Right ventricle myocardium superior (tissue), 1 donor: ENCODE measurements at regions not wholly inside any gene's neighbourhood (a gene's known extent, or its start where the extent isn't known, plus 50 kb on each side); places are given as distances from the start of the nearest gene placed in this dataset.

Experiments used
- ATAC-seq: fragments of 200-7000 bp; cut with Tn5 transposase; one replicate; pipeline ENCODE4 v1.9.1; 2020; ENCODE audit warnings: mild to moderate bottlenecking; ENCODE audit not compliant: poor library complexity
- DNase-seq: peaks from one replicate; pipeline ENCODE4 v3.0.0-alpha.2; 2020
- intact Hi-C: fragments of 100-400 bp; cut with DNase I; formaldehyde crosslinking; loops from one replicate; pipeline ENCODE4 v1.11.2; 2022
- donor health status: DM: no; HTN: yes; CAD: no; lungs with severe emphysema.

GRCh38 chr11:130650456-130651030, 202.1 kb downstream of the ADAMTS15 start:
- intact Hi-C loops = loop anchor here (5.0 kb wide), 2 partner anchors 128 to 198 kb away; no protein-coding TSS in a partner anchor
- DNase-seq = no peak
- no peak for ATAC-seq

DNA sequence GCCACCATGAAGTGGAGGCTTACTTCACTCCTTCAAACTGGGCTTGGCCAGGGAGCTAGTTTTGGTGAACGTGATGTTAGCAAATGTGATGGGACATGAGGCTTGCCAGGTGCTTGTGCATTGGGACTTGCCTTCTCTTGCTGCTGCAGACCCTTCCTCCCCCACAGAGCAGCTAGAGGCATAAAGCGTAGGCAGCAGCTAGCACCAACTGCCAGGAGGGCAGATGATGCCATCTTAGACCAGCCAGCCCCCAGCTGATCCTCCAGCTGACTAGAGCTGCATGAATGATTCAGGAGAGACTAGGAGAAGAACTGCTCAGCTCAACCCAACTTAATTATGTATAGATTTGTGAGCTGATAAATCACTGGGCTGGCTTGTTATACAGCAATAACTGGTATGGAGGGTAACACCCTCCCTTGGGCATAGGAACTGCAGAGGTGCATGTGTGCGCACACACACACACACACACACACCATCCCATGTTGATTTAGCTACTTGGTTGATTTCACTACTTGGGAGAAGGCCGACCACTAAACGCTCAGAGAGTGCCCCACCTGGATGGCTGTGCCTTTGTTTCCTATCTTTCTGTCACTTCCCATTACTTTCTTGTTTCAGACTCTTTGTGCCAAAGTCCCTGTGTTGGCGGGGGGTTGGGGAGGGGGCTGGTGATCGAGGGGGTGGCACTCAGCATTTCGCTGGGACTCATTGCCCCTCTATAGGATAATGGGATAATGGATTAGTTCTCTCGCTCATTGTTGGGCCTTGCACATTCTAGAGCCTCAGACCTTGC, 202.8 kb downstream of the ADAMTS15 start:
- no peak for ATAC-seq
- intact Hi-C loops = loop anchor here (5.0 kb wide), 2 partner anchors 129 to 199 kb away; no protein-coding TSS in a partner anchor
- DNase-seq = no peak

DNA sequence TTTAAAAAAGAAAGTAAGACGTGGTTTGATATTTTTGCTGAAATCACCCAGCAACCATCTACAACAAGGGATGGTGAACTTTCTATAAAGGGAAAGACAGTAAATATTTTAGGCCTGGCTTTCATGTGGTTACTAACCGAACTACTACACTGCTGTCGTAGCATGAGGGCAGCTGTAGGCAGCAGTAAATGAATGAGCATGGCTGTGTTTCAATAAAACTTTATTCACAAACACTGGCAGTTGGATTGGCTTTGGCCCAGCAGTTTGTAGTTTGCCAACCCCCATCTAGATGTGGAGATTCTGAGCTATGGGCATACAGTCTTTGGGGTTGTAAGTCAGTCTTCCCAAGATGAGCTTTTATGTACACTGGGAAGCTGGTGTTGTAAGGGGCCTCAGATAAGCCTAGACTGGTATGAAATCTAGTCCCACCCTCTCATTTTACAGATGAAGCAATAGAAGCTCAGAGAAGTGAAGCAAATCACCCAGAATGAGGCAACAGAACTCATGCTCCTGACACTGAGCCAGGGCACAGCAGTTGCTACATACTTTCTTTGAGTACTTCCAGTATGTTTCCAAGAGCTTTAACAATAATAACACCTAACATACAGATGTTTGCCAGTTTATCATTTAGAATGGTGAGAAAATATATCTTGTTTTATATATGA, 204.4 kb downstream of the ADAMTS15 start:
- ATAC-seq = peak; percentile 49
- intact Hi-C loops = loop anchor here (5.0 kb wide), 2 partner anchors 131 to 201 kb away; no protein-coding TSS in a partner anchor
- DNase-seq = peak; percentile 81

- intact Hi-C loops = loop anchor here (5.0 kb wide), 2 partner anchors 132 to 202 kb away; no protein-coding TSS in a partner anchor
- peak; percentile 92 for DNase-seq
- peak; percentile 92 for ATAC-seq
Measured at GRCh38 chr11:130653838-130654636, 205.6 kb downstream of the ADAMTS15 start.

DNA sequence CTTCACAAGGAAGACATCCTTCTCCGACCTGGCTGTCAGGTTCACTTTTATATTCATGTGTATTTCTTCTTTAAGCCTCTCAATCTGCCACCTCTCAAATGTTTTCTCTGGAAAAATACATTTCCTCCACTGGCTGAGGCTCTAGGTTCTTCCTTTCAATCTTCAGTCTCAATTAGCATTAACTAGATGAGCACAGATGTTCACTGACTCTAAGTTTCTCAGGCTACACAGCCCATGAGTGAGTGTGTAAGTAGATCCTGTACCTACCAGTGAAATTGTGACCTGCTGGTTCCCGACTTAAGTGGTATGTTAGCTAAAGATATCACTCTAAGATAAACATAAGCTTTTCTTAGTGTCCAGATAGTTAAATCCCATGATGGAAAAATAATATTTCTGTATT, 206.9 kb downstream of the ADAMTS15 start:
- DNase-seq = no peak
- ATAC-seq = no peak
- intact Hi-C loops = no loop called here

DNA sequence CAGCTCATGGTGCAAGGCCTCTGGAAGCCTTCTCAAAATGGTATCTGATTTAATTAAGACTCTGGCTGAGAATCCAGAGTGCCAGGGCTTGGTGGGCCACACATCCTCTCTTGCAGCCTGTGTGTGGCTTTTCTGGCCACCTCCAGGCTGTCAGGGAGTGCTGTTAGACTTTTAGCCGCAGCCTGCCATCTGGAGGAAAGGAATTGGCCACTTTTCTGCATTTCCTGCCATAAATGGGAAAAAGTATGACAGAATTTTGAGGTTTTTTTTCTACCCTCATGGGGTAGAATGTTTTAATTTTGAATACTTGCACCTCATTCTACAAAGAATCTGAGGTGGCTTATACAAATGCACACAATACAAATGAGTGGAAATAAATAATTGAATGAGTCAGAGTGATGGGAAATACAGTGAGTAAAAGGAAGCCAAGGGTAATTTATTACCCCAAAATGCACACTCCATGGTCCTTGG, 218.4 kb downstream of the ADAMTS15 start:
- intact Hi-C loops = no loop called here
- peak; percentile 26 for ATAC-seq
- no peak for DNase-seq

- DNase-seq = no peak
- intact Hi-C loops = no loop called here
- no peak for ATAC-seq
Measured at GRCh38 chr11:130668751-130669150, 220.3 kb downstream of the ADAMTS15 start.

DNA sequence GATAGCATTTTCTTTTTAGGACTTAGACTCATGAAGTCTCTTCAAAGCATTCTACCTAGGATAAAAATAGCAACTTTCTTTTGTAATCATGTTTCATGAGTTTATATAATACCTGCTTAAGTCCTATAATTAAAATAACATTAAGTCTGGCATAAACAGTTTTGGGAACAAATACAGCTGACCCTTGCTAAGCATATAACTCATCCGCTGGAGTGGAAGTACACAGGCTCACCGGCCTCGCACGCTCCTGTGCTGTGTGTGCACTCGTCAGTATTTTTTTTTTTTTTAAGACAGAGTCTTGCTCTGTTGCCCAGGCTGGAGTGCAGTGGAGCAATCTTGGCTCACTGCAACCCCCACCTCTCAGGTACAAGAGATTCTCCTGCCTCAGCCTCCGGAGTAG, 221.8 kb downstream of the ADAMTS15 start:
- DNase-seq (no peak), ATAC-seq (no peak)
- intact Hi-C loops = loop anchor here (5.0 to 10.0 kb wide), 2 partner anchors 155 to 218 kb away; no protein-coding TSS in a partner anchor

DNA sequence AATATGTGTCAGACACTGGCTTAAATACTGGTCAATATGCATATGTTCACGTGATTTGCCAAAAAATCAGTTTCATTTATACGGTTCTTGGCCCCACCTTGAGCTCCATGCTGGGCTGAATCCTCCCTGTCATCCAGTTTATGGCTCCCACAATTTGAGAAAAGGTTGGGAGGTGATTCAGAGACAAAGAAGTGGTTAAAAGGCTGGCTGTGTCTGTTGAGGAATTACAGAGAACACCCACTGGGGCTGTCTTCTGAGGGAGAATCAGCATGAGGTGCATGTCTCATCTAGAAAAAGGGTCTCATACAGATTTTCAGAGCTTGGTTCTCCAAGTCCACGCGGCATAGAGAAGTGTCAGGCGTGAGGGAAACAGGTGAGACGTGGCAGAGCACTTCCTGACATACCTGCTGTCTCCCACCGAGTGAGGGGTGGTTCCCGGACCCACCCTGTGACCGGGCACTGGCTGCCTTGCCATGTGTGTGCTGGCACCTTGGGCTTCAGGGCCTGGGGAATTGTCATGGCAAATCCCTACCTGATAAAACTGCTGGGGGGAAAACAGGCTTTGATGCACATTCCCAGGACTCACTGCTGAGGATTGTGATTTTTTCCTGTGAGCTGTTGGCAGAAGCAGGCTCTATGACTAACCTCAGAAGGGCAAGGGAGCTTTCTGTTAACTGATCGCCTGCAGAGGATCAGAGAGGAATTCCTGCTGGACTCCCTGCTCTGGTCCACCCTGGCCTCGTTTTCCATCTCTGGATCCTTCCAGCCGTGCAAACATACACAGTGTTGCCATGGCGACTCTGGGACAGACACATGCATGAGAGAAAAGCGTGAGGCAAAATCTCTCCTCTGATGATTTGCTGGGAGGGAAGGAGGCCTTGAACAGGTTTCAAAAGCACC, 223.6 kb downstream of the ADAMTS15 start:
- intact Hi-C loops = loop anchor here (5.0 to 10.0 kb wide), 2 partner anchors 153 to 220 kb away; no protein-coding TSS in a partner anchor
- ATAC-seq = peak; percentile 72
- peak; percentile 81 for DNase-seq

DNA sequence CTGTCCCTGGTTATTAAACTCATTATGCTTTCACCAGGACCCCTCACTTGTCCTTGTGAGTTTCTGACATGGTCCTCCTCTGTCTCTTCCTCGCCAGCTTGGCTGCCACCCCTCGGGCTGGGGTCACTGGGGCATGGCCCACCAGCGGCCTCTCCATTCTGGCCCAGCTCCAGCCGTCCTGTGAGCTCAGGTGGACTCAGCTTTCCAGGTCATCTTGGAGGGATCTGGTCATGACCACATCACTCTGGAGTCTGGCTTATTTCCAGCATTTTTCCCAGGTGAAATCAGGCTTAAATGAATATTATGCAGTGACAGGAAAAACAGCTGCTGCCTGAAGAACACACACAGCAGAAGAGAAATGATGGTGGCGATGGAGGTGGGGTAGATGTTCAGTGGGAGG, 224.5 kb downstream of the ADAMTS15 start:
- intact Hi-C loops = loop anchor here (5.0 to 10.0 kb wide), 2 partner anchors 152 to 221 kb away; no protein-coding TSS in a partner anchor
- ATAC-seq = no peak
- no peak for DNase-seq

DNA sequence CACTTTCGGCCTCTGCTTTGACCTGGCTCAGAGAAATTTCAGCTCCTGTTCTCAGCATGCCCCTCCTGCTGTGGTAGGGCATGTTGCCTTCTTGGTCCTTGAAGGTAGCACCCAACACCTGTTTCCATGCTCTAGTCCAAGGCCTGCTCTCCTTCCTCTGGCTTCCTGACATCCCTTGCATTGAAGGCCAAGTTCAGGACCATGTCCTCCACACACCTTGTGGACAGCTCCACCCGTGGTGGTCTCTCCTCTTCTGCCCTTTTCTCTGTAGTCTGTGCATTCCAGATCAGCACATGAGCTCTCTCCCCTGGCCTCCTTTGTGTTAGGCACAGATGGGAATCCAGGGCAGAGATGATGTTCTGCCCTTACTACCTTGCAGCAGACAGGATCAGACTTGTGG, 225.3 kb downstream of the ADAMTS15 start:
- DNase-seq (no peak), ATAC-seq (no peak)
- intact Hi-C loops = loop anchor here (5.0 to 10.0 kb wide), 2 partner anchors 151 to 221 kb away; no protein-coding TSS in a partner anchor

- ATAC-seq = no peak
- intact Hi-C loops = loop anchor here (5.0 to 10.0 kb wide), 3 partner anchors 113 to 222 kb away; no protein-coding TSS in a partner anchor
Measured at GRCh38 chr11:130674686-130675308, 226.4 kb downstream of the ADAMTS15 start.

DNA sequence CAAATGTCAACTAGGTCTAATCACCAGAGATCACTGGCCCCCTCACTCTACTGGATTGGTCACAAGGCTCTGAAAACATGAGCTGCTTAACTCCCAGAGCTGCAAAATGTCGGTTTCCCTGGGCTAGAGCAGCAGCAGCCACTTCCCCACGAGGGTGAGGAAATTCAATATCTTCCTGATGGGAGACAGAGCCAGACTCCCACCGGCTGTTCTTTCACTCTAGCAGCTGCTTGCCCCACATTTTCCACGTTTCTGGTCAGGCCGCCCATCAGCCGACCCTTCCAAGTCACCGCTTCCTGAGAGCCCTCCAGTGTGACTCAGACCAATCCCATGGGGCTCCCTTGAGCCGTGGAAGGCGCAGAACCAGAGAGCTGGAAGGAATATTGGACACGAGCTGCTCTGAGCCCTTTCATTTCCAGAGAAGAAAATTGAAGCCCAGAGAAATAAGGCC, 227.0 kb downstream of the ADAMTS15 start:
- DNase-seq (peak; percentile 87), ATAC-seq (peak; percentile 64)
- intact Hi-C loops = loop anchor here (5.0 to 10.0 kb wide), 2 partner anchors 112 to 149 kb away; no protein-coding TSS in a partner anchor

More at GRCh38 chr11:130674686-130675308, 226.4 kb downstream of the ADAMTS15 start:
- DNase-seq = no peak

DNA sequence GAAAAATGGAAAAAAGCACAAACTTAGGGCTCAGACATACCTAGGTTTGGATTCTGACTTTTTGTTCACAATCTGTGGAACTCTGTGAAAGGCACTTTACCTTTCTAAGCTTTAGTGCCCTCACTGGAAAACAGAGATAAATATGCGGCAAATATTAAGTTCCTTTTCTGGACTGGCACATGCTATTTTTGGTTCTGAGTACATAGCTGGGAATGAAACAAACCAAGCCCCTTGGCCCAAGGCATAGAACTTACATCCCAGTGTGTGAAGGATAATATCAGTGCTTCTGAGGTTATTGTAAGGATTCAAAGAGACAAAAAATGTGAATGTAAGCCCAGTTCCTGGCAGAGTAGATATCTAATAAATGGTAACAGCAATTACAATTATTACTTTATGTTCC, 227.5 kb downstream of the ADAMTS15 start:
- ATAC-seq (peak; percentile 58), DNase-seq (no peak)
- intact Hi-C loops = loop anchor here (5.0 to 10.0 kb wide), 2 partner anchors 111 to 149 kb away; no protein-coding TSS in a partner anchor

DNA sequence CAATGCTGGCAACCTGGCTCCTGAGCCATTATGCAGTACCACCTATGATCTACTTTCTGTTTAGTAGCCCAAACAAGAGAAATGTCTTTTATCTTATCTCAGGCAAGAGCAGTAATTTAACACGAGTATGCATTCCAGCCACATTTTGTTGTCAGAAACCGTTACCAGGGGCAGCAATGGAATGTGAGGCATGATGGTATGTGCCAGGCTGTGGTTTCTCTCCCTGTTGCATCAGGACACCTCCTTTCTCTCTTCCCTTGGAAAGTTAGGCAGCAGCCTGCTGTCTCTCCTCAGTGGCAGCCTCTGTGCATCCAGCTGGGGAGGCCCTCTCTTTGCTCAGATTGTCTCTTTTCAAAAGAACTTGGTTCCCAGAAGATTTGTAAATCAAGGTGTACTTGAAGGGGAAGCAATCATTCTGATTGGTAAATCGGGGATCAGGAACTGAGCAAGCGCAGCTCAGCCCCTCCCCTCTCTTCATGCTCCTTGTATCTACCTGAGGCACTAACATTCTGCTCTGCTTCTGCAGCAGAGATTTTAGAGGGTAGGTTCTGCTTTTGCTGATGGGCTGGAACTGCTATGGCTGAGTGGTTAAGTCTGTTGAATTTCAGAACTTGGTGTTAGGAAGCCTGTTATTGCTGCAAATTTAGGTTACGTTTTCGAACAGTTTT, 229.2 kb downstream of the ADAMTS15 start:
- peak; percentile 79 for ATAC-seq
- peak; percentile 36 for DNase-seq
- intact Hi-C loops = loop anchor here (5.0 to 10.0 kb wide), 2 partner anchors 110 to 147 kb away; no protein-coding TSS in a partner anchor

DNA sequence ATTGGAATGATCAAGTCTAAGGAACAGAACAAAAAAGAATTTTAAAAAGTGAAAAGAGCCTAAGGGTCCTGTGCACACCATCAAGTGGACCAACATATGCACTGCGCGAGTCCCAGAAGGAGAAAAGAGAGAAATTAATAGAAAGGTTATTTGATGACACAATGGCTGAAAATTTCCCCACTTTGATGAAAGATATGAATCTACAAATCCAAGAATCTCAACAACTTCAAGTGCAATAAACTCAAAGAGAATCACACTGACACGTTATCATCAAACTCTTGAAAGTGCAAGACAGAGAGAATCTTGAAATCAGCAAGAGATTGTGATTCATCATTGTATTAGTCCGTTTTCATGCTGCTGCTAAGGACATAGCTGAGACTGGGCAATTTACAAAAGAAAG, 230.8 kb downstream of the ADAMTS15 start:
- DNase-seq (no peak), ATAC-seq (no peak)
- intact Hi-C loops = loop anchor here (5.0 to 10.0 kb wide), 2 partner anchors 108 to 146 kb away; no protein-coding TSS in a partner anchor
